Smooth muscle cell (in vitro differentiated cells): ENCODE measurements at regions not wholly inside any gene's neighbourhood (a gene's known extent, or its start where the extent isn't known, plus 50 kb on each side); places are given as distances from the start of the nearest gene placed in this dataset.

Experiments
- DNase-seq: peaks from one replicate; lab custom pipeline; 2025; ENCODE audit not compliant: unreplicated experiment; lab: John Stamatoyannopoulos, UW
- H2AFZ ChIP-seq: fragments of 200-600 bp; sonication (generic); 2 replicates; pipeline ENCODE4 v1.6.0; 2016; ENCODE audit warnings: antibody characterized with exemption, low read depth, mild to moderate bottlenecking
- H3F3A ChIP-seq: fragments of 200-600 bp; sonication (generic); 2 replicates; pipeline ENCODE4 v1.6.0; 2017; ENCODE audit warnings: antibody characterized with exemption, low read depth
- H3K27ac ChIP-seq: fragments of 200-600 bp; sonication (generic); 2 replicates; pipeline ENCODE4 v1.5.1; 2016; ENCODE audit warnings: low read depth, mild to moderate bottlenecking
- H3K27me3 ChIP-seq: fragments of 200-600 bp; sonication (generic); 2 replicates; pipeline ENCODE4 v1.6.1; 2016; ENCODE audit warnings: low read depth, mild to moderate bottlenecking
- H3K36me3 ChIP-seq: fragments of 200-600 bp; sonication (generic); 2 replicates; pipeline ENCODE4 v1.5.1; 2016; ENCODE audit warnings: low read depth
- H3K4me1 ChIP-seq: fragments of 200-600 bp; sonication (generic); 2 replicates; pipeline ENCODE4 v1.5.1; 2016; ENCODE audit warnings: low read depth
- H3K4me2 ChIP-seq: fragments of 200-600 bp; sonication (generic); 2 replicates; pipeline ENCODE4 v1.6.0; 2016; ENCODE audit warnings: mild to moderate bottlenecking
- H3K4me3 ChIP-seq: fragments of 200-600 bp; sonication (generic); 2 replicates; pipeline ENCODE4 v1.5.1; 2016; ENCODE audit warnings: mild to moderate bottlenecking
- H3K79me2 ChIP-seq: fragments of 200-600 bp; sonication (generic); 2 replicates; pipeline ENCODE4 v1.6.0; 2016; ENCODE audit warnings: low read depth, mild to moderate bottlenecking
- H3K9ac ChIP-seq: fragments of 200-600 bp; sonication (generic); 2 replicates; pipeline ENCODE4 v1.6.0; 2016; ENCODE audit warnings: low read depth
- H3K9me3 ChIP-seq: fragments of 200-600 bp; sonication (generic); replicated peaks from 2 replicates; pipeline ENCODE4 v1.5.1; 2016; ENCODE audit warnings: low read depth
- H4K20me1 ChIP-seq: fragments of 200-600 bp; sonication (generic); 2 replicates; pipeline ENCODE4 v1.6.0; 2016; ENCODE audit warnings: low read depth
- CTCF ChIP-seq: fragments of 200-600 bp; sonication (generic); IDR thresholded peaks from 2 replicates; pipeline ENCODE4 v1.5.1; 2017; ENCODE audit warnings: borderline replicate concordance, mild to moderate bottlenecking, antibody characterized with exemption; ENCODE audit not compliant: insufficient read depth, poor library complexity, severe bottlenecking
- WGBS: methylation state at CpG from one replicate; pipeline ENCODE4 v1.1.7; 2016; ENCODE audit warnings: low lambda C conversion rate; 5-methylcytosine and 5-hydroxymethylcytosine counted together

GRCh38 chr4:24195991-24196736, 306.3 kb upstream of the PPARGC1A start:
- Histone ChIP-seq H3K79me2 (no peaks in the 10 kb centered on the region), H2AFZ (no peak overlapping the region), H3K9ac (no peak overlapping the region), H4K20me1 (no peaks in the 10 kb centered on the region), H3K9me3 (no peaks in the 10 kb centered on the region), H3F3A (no peaks in the 10 kb centered on the region), H3K4me1 (no peaks in the 10 kb centered on the region), H3K27ac (no peak overlapping the region), H3K4me3 (no peak overlapping the region), H3K27me3 (no peaks in the 10 kb centered on the region), H3K4me2 (no peak overlapping the region), H3K36me3 (no peaks in the 10 kb centered on the region)
- WGBS, result 47% methylated on average over 3 of the region's 3 CpGs
- no peak for TF ChIP-seq CTCF
- DNase-seq, result no peak

GRCh38 chr4:24192018-24192641, 302.3 kb upstream of the PPARGC1A start:
- H3K9me3 ChIP-seq, result no peaks in the 10 kb centered on the region
- H3K4me2 ChIP-seq, result no peak overlapping the region
- H3K27me3 ChIP-seq, result no peaks in the 10 kb centered on the region
- no peak overlapping the region for H3K9ac ChIP-seq
- no peak for TF ChIP-seq CTCF
- no peak overlapping the region for H3K27ac ChIP-seq
- H3K36me3 ChIP-seq, result no peaks in the 10 kb centered on the region
- WGBS, result 93% methylated on average over 6 of the region's 6 CpGs
- H3K79me2 ChIP-seq, result no peaks in the 10 kb centered on the region
- DNase-seq, result no peak
- H3K4me1 ChIP-seq, result no peaks in the 10 kb centered on the region
- H3K4me3 ChIP-seq, result no peak overlapping the region
- no peaks in the 10 kb centered on the region for H3F3A ChIP-seq
- H2AFZ ChIP-seq, result no peak overlapping the region
- no peaks in the 10 kb centered on the region for H4K20me1 ChIP-seq

GRCh38 chr4:24190761-24191695, 301.2 kb upstream of the PPARGC1A start:
- 92% methylated on average over 13 of the region's 13 CpGs for WGBS
- no peaks in the 10 kb centered on the region for H4K20me1 ChIP-seq
- H3K9me3 ChIP-seq, result no peaks in the 10 kb centered on the region
- no peak for DNase-seq
- H2AFZ ChIP-seq, result no peak overlapping the region
- no peaks in the 10 kb centered on the region for H3K4me1 ChIP-seq
- no peaks in the 10 kb centered on the region for H3F3A ChIP-seq
- no peak overlapping the region for H3K4me2 ChIP-seq
- no peak for TF ChIP-seq CTCF
- no peak overlapping the region for H3K27ac ChIP-seq
- no peaks in the 10 kb centered on the region for H3K79me2 ChIP-seq
- H3K4me3 ChIP-seq, result no peak overlapping the region
- no peak overlapping the region for H3K9ac ChIP-seq
- H3K27me3 ChIP-seq, result no peaks in the 10 kb centered on the region
- H3K36me3 ChIP-seq, result no peaks in the 10 kb centered on the region
